Spleen (tissue), 7 donors: ENCODE measurements at regions not wholly inside any gene's neighbourhood (a gene's known extent, or its start where the extent isn't known, plus 50 kb on each side); places are given as distances from the start of the nearest gene placed in this dataset.

Experiments
- POLR2A ChIP-seq, 3 donors: fragments of 450-650 bp; IDR thresholded peaks; one replicate each; pipeline ENCODE4 v1.5.1; 2017; ENCODE audit warnings: antibody characterized with exemption in 3 of 3, mild to moderate bottlenecking in 1 of 3
- POLR2AphosphoS5 ChIP-seq, 3 donors: sonication (generic); formaldehyde crosslinking; IDR thresholded peaks; one replicate each; pipeline ENCODE4 v1.5.1; 2017; ENCODE audit warnings: antibody characterized with exemption in 3 of 3
- TF ChIP-seq, protein P1 (sequence below), 11 experiments: fragments of 200-600 bp in 7 of 11; fragments of 450-650 bp in 4 of 11; sonication (generic) in 4 of 11; IDR thresholded peaks in 8 of 11; conservative IDR thresholded peaks in 3 of 11; 1 replicate in 7 of 11; 2 replicates in 4 of 11; pipeline versions ENCODE4 v1.4.0 to v1.8.0; 2016 to 2021; ENCODE audit warnings: antibody characterized with exemption in 11 of 11, inconsistent platforms in 4 of 11, mild to moderate bottlenecking in 1 of 11
- donor health status: DM: no; HTN: no; CAD: no; lungs with moderate emphysema.
- donor health status: DM: no; HTN: no; CAD: no.
- donor health status: DM: no; HTN: no; CAD: no.

DNA sequence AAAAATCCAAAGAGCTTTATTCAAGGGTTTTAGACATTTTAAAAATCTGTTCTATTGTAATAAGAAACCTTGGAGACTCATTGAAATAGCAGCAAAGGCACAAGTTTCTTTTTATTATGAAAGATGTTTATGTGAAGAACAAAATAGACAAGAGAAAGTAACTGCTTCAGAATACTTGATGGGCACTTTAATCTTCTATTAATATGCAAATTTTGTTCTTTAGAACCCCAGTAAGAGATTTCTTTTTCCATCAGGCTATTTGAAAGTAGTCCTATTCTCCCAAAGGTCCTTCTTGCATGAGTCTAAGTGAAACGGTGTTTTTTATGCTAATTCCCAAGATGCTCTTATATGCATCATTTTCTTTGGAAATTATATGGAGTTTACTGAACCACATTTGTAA lies 602.0 kb downstream of the EFNA5 start:
- TF ChIP-seq, protein P1, sequence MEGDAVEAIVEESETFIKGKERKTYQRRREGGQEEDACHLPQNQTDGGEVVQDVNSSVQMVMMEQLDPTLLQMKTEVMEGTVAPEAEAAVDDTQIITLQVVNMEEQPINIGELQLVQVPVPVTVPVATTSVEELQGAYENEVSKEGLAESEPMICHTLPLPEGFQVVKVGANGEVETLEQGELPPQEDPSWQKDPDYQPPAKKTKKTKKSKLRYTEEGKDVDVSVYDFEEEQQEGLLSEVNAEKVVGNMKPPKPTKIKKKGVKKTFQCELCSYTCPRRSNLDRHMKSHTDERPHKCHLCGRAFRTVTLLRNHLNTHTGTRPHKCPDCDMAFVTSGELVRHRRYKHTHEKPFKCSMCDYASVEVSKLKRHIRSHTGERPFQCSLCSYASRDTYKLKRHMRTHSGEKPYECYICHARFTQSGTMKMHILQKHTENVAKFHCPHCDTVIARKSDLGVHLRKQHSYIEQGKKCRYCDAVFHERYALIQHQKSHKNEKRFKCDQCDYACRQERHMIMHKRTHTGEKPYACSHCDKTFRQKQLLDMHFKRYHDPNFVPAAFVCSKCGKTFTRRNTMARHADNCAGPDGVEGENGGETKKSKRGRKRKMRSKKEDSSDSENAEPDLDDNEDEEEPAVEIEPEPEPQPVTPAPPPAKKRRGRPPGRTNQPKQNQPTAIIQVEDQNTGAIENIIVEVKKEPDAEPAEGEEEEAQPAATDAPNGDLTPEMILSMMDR (IDR thresholded peaks at IDR 0.05 in 8 of 11, conservative IDR thresholded peaks at IDR 0.05 in 3 of 11): no peak
- TF ChIP-seq POLR2A (IDR thresholded peaks at IDR 0.05) (no peak), POLR2AphosphoS5 (IDR thresholded peaks at IDR 0.05) (no peak)
